PFSK-1 (cell line): ENCODE measurements at regions not wholly inside any gene's neighbourhood (a gene's known extent, or its start where the extent isn't known, plus 50 kb on each side); places are given as distances from the start of the nearest gene placed in this dataset.

ENCODE experiments used
- POLR2AphosphoS5 ChIP-seq: IDR thresholded peaks from 2 replicates; pipeline ENCODE4 v1.6.1; 2012; ENCODE audit warnings: low read depth, mild to moderate bottlenecking, control low read depth, low read length, moderate library complexity
- SIN3A ChIP-seq: IDR thresholded peaks from 2 replicates; pipeline ENCODE4 v1.6.1; 2012; ENCODE audit warnings: mild to moderate bottlenecking, low read length, moderate library complexity, borderline replicate concordance; ENCODE audit not compliant: insufficient read depth
- TAF1 ChIP-seq: IDR thresholded peaks from 2 replicates; pipeline ENCODE4 v1.6.1; 2012; ENCODE audit warnings: low read length, control low read depth, borderline replicate concordance; ENCODE audit not compliant: insufficient read depth

GRCh38 chr16:86405319-86405718 lies 105.0 kb upstream of the FOXF1 start:
- TF ChIP-seq POLR2AphosphoS5 (no peak), SIN3A (no peak), TAF1 (no peak)
